A673 (cell line): ENCODE measurements at regions not wholly inside any gene's neighbourhood (a gene's known extent, or its start where the extent isn't known, plus 50 kb on each side); places are given as distances from the start of the nearest gene placed in this dataset.

ENCODE experiments used
- EZH2 ChIP-seq: fragments of 200-600 bp; sonication (generic); IDR thresholded peaks from 2 replicates; pipeline ENCODE4 v1.6.1; 2017; ENCODE audit warnings: borderline replicate concordance, low read depth, mild to moderate bottlenecking, mixed read lengths, antibody characterized with exemption, low read length; ENCODE audit not compliant: poor library complexity, severe bottlenecking
- TF ChIP-seq, protein P1 (sequence below): fragments of 300-800, 200-600 bp; sonication (generic); conservative IDR thresholded peaks from 2 replicates; pipeline ENCODE4 v1.5.1; 2017; ENCODE audit warnings: low read depth, mild to moderate bottlenecking, antibody characterized with exemption, low read length, moderate library complexity, mixed read lengths

- TF ChIP-seq, protein P1, sequence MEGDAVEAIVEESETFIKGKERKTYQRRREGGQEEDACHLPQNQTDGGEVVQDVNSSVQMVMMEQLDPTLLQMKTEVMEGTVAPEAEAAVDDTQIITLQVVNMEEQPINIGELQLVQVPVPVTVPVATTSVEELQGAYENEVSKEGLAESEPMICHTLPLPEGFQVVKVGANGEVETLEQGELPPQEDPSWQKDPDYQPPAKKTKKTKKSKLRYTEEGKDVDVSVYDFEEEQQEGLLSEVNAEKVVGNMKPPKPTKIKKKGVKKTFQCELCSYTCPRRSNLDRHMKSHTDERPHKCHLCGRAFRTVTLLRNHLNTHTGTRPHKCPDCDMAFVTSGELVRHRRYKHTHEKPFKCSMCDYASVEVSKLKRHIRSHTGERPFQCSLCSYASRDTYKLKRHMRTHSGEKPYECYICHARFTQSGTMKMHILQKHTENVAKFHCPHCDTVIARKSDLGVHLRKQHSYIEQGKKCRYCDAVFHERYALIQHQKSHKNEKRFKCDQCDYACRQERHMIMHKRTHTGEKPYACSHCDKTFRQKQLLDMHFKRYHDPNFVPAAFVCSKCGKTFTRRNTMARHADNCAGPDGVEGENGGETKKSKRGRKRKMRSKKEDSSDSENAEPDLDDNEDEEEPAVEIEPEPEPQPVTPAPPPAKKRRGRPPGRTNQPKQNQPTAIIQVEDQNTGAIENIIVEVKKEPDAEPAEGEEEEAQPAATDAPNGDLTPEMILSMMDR: no peak
- TF ChIP-seq EZH2: no peak
Observed at GRCh38 chr7:21051865-21052264, 265.2 kb upstream of the SP8 start.
